GM12875 (cell line): ENCODE measurements at regions not wholly inside any gene's neighbourhood (a gene's known extent, or its start where the extent isn't known, plus 50 kb on each side); places are given as distances from the start of the nearest gene placed in this dataset.

Source experiments
- H3K4me3 ChIP-seq: one replicate; pipeline ENCODE4 v1.5.1; 2011; ENCODE audit warnings: low read depth, low read length, control low read depth
- CTCF ChIP-seq: IDR thresholded peaks from 2 replicates; pipeline ENCODE4 v1.5.1; 2011; ENCODE audit warnings: low read depth, mild to moderate bottlenecking, control low read depth, inconsistent platforms, low read length, moderate library complexity, borderline replicate concordance; ENCODE audit not compliant: insufficient read depth

DNA sequence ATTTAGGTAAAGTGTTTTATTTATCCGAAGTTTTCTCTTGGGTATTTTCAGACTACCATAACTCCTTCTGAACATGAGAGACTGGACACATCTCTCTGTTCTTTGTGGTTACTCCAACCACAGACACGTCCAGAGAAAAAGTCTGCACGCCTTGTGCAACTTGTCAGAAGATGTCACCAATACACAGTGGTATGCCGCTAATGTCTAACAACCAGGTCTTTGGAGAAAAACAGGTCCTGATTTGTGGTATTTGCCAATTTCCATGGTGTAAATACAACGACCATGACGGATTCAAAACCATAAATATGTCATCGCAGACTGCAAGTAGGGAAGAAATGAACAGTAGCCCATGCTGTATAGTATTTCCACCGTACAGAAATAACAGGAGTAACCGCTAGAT lies 620.6 kb upstream of the ID2 start:
- no peak for TF ChIP-seq CTCF
- no peak overlapping the region for H3K4me3 ChIP-seq

GRCh38 chr2:8064603-8065002 lies 617.3 kb upstream of the ID2 start:
- no peak for TF ChIP-seq CTCF
- H3K4me3 ChIP-seq, result no peak overlapping the region

DNA sequence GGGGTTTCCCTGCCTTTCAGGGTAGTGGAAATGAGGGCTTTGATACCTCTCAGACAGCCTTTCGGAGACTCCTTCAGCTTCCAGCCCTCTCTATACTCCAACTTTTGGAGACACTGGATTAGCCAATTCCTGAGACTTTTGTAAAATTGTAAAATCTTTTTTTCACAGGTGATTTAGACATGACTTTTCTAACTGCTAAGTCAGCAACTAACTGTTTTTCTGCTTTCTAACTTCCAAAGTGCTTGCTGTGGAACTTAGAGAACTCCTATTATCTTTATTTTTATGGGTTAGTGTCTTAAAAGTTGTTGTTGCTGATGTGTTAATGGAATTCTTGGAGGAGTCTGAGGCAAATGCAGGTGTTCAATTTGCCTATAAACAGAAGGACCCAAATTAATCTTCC lies 616.7 kb upstream of the ID2 start:
- no peak overlapping the region for H3K4me3 ChIP-seq
- TF ChIP-seq CTCF, result no peak

GRCh38 chr2:8067784-8068336 lies 614.0 kb upstream of the ID2 start:
- TF ChIP-seq CTCF, result no peak
- H3K4me3 ChIP-seq, result no peak overlapping the region

DNA sequence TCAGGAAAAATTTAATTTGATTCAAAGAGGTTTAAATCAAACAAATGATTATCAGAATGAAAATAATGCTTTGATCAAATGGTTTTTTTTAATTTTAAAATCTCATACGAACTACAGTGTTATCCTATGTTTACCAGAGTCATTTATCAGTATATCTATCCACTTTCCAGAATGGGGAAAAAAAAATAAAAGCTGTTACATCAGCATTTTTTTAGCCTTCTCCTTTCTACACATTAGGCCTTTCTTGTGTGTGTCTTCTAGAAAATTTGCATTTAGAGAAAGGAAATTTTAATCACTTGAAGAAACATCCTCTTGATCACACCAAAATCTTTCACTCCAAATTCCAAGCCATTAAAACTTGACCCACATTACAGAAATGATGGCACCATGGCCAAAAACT lies 608.9 kb upstream of the ID2 start:
- no peak for TF ChIP-seq CTCF
- H3K4me3 ChIP-seq, result no peak overlapping the region

GRCh38 chr2:8073916-8074315 lies 607.9 kb upstream of the ID2 start:
- no peak for TF ChIP-seq CTCF
- no peak overlapping the region for H3K4me3 ChIP-seq

- H3K4me3 ChIP-seq, result no peak overlapping the region
- TF ChIP-seq CTCF, result no peak
Observed at GRCh38 chr2:8076448-8077342, 605.2 kb upstream of the ID2 start.
